Nephron (organoid): ENCODE measurements at regions not wholly inside any gene's neighbourhood (a gene's known extent, or its start where the extent isn't known, plus 50 kb on each side); places are given as distances from the start of the nearest gene placed in this dataset.

Experiments used
- H3K27ac Mint-ChIP-seq, 3 experiments: 2 replicates each; pipeline ENCODE4 v1.8.0; 2020; ENCODE audit warnings: mixed read lengths in 3 of 3, mild to moderate bottlenecking in 2 of 3, moderate library complexity in 1 of 3
- H3K27me3 Mint-ChIP-seq: 2 replicates; pipeline ENCODE4 v1.8.0; 2021; ENCODE audit warnings: low read depth, mild to moderate bottlenecking, moderate library complexity, mixed read lengths
- H3K36me3 Mint-ChIP-seq: 2 replicates; pipeline ENCODE4 v1.8.0; 2020; ENCODE audit warnings: low read depth, mixed read lengths
- H3K4me1 Mint-ChIP-seq: 2 replicates; pipeline ENCODE4 v1.8.0; 2020; ENCODE audit warnings: mixed read lengths
- H3K4me3 Mint-ChIP-seq, 3 experiments: 2 replicates each; pipeline ENCODE4 v1.8.0; 2020; ENCODE audit warnings: mild to moderate bottlenecking in 3 of 3, mixed read lengths in 3 of 3, moderate library complexity in 2 of 3
- H3K9me3 Mint-ChIP-seq: 2 replicates; pipeline ENCODE4 v1.8.0; 2020; ENCODE audit warnings: mixed read lengths
- TF ChIP-seq, protein P1 (sequence below), 3 experiments: fragments of 200-600 bp; sonication (generic); IDR thresholded peaks; one replicate each; pipeline ENCODE4 v1.5.0; 2021; ENCODE audit warnings: antibody characterized with exemption in 3 of 3; ENCODE audit not compliant: unreplicated experiment in 3 of 3

DNA sequence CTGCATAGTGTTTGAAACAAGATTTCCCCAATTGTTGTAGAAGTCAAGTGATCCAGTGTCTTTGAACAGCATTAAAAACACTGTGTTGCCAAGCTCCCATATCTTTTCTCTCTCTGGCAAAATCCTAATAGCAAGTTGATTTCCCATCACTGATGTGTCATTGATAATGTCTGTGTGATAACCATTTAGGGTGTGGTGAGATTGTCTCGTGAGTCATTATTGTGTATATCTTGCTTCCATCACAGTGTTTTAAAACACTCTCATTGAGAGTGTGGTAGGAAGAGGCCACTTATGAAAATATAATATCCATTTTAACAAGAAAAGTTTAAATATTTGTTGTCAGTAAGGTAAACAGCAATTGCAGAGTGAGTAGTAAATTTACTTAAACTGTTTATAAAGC lies 74.7 kb downstream of the PRORP start:
- Mint-ChIP-seq H3K4me1 (no peaks in the 10 kb centered on the region), H3K27ac (no peak overlapping the region), H3K9me3 (no peaks in the 10 kb centered on the region), H3K27me3 (no peaks in the 10 kb centered on the region), H3K36me3 (peaks cover 19% of the 10 kb centered on the region), H3K4me3 (no peak overlapping the region)
- TF ChIP-seq, protein P1, sequence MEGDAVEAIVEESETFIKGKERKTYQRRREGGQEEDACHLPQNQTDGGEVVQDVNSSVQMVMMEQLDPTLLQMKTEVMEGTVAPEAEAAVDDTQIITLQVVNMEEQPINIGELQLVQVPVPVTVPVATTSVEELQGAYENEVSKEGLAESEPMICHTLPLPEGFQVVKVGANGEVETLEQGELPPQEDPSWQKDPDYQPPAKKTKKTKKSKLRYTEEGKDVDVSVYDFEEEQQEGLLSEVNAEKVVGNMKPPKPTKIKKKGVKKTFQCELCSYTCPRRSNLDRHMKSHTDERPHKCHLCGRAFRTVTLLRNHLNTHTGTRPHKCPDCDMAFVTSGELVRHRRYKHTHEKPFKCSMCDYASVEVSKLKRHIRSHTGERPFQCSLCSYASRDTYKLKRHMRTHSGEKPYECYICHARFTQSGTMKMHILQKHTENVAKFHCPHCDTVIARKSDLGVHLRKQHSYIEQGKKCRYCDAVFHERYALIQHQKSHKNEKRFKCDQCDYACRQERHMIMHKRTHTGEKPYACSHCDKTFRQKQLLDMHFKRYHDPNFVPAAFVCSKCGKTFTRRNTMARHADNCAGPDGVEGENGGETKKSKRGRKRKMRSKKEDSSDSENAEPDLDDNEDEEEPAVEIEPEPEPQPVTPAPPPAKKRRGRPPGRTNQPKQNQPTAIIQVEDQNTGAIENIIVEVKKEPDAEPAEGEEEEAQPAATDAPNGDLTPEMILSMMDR (IDR thresholded peaks at IDR 0.05; ENCODE audit: unreplicated experiment in 3 of 3) = no peak

DNA sequence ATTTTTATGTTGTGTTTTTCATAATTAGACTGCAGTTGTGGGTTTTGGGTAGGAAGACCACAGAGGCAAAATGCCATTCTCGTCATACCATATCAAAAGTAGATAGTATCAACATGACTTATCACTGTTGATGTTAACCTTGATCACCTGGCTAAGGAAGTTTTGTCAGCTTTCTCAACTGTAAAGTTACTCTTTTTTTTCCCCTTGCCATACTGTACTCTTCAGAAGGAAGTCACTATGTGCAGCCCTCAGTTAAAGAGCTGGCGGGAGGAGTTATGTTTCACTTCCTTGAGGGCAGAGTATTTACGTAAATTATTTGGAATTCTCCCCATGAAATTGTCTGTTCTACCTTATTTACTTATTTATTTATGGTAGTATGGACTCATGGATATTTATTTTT lies 78.7 kb downstream of the PRORP start:
- no peaks in the 10 kb centered on the region for H3K4me1 Mint-ChIP-seq
- no peak overlapping the region for H3K27ac Mint-ChIP-seq
- H3K4me3 Mint-ChIP-seq = no peak overlapping the region
- TF ChIP-seq, protein P1 (IDR thresholded peaks at IDR 0.05; ENCODE audit: unreplicated experiment in 3 of 3) = no peak
- no peaks in the 10 kb centered on the region for H3K27me3 Mint-ChIP-seq
- H3K9me3 Mint-ChIP-seq = no peaks in the 10 kb centered on the region
- H3K36me3 Mint-ChIP-seq = no peaks in the 10 kb centered on the region

DNA sequence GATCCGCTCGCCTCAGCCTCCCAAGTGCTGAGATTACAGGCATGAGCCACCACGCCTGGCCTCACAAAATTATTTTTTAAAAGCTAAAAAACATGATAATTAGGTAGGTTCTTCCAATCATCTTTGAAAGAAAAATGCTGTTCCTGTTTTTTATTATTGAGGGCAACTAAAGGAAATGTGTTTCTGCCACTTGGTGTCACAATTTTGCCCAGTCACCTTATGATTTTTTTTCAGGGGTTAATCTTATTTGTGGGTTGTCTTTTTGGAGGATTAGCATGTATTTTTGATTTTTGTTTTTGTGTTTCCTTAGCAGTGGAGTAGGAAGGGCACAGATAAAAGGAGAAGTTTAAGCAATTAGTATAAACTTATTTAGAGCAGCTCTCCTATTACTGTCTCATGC lies 79.8 kb downstream of the PRORP start:
- no peaks in the 10 kb centered on the region for H3K4me1 Mint-ChIP-seq
- no peak overlapping the region for H3K27ac Mint-ChIP-seq
- H3K27me3 Mint-ChIP-seq = no peaks in the 10 kb centered on the region
- TF ChIP-seq, protein P1 (IDR thresholded peaks at IDR 0.05; ENCODE audit: unreplicated experiment in 3 of 3) = no peak
- no peak overlapping the region for H3K4me3 Mint-ChIP-seq
- no peaks in the 10 kb centered on the region for H3K36me3 Mint-ChIP-seq
- H3K9me3 Mint-ChIP-seq = no peaks in the 10 kb centered on the region

DNA sequence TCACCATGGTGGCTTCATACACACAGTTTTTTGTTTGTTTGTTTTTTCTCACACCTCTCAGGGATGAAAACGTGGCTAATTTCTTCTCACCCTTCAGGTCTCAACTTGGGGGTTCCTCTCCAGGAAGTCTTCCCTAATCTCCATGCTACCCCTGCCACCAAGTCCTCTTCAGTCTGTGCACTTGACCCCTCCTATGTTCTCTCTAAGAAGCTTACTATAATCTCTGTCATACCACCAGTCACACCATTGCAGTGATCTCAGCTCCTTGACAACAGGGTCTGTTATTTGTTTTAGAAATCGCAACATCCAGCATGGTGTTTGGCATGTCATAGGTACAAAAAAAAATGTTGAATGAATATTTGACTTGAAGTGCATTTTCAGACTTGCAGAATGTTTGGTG lies 83.4 kb downstream of the PRORP start:
- H3K27me3 Mint-ChIP-seq = no peaks in the 10 kb centered on the region
- H3K36me3 Mint-ChIP-seq = no peaks in the 10 kb centered on the region
- TF ChIP-seq, protein P1 (IDR thresholded peaks at IDR 0.05; ENCODE audit: unreplicated experiment in 3 of 3) = no peak
- no peaks in the 10 kb centered on the region for H3K9me3 Mint-ChIP-seq
- H3K27ac Mint-ChIP-seq = no peak overlapping the region
- H3K4me3 Mint-ChIP-seq = no peak overlapping the region
- no peaks in the 10 kb centered on the region for H3K4me1 Mint-ChIP-seq

DNA sequence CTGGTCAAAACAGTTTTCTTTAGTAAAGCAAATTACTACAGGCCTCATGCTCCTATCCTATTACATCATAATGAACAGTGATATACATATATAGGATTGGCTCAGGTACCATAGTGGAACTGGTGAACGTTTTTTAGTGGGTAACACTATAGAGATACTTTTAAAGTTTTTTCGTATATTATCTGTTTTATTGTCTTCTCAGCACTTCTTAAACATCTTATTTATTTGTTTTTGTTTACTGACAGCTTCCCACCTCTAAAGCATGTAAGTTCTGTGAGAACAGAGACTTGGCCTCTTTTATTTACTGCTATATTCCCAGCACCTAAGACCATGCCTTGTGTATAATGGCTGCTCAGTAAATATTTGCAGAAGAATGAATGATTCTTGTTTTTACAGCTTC lies 81.1 kb upstream of the PSMA6 start:
- Mint-ChIP-seq H3K27ac (no peak overlapping the region), H3K27me3 (no peaks in the 10 kb centered on the region), H3K4me3 (no peak overlapping the region), H3K4me1 (peaks cover 5% of the 10 kb centered on the region), H3K36me3 (no peaks in the 10 kb centered on the region), H3K9me3 (no peaks in the 10 kb centered on the region)
- TF ChIP-seq, protein P1 (IDR thresholded peaks at IDR 0.05; ENCODE audit: unreplicated experiment in 3 of 3) = no peak

DNA sequence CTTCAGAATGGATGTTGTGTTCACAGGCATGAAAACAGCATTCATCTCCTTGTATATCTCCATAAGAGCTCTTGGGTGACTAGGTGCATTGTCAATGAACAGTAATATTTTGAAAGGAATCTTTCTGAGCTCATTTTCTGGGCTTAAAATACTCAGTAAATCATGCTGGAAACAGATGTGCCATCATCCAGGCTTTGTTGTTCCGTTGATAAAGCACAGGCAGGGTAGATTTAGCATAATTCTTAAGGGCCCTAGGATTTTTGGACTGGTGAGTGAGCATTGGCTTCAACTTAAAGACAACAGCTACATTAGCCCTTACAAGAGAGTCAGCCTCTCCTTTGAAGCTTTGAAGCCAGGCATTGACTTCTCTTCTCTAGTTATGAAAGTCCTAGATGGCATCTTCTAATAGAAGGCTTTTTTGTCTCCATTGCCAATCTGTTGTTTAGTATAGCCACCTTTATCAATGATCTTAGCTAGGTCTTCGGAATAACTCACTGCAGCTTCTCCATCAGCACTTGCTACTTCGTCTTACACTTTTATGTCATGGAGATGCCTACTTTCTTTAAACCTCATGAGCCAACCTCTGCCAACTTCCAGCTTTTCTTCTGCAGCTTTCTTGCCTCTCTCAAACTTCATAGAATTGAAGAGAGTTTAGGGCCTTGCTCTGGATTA lies 79.6 kb upstream of the PSMA6 start:
- Mint-ChIP-seq H3K4me1 (peaks cover 5% of the 10 kb centered on the region), H3K36me3 (peaks cover under 1% of the 10 kb centered on the region), H3K9me3 (no peaks in the 10 kb centered on the region), H3K27me3 (no peaks in the 10 kb centered on the region), H3K4me3 (no peak overlapping the region), H3K27ac (no peak overlapping the region)
- TF ChIP-seq, protein P1 (IDR thresholded peaks at IDR 0.05; ENCODE audit: unreplicated experiment in 3 of 3) = no peak
